LHCN-M2 (cell line): ENCODE measurements at regions not wholly inside any gene's neighbourhood (a gene's known extent, or its start where the extent isn't known, plus 50 kb on each side); places are given as distances from the start of the nearest gene placed in this dataset.

Experiments used
- DNase-seq: peaks from one replicate; pipeline ENCODE4 v3.0.0-alpha.2; 2012; ENCODE audit warnings: low read depth

- no peak for DNase-seq
Measured at GRCh38 chr12:82174383-82174782, 183.8 kb downstream of the CCDC59 start.

GRCh38 chr12:82149045-82149444 lies 209.1 kb downstream of the CCDC59 start:
- DNase-seq = no peak

GRCh38 chr12:82146740-82147139 lies 211.4 kb downstream of the CCDC59 start:
- no peak for DNase-seq

GRCh38 chr12:82144505-82144904 lies 213.7 kb downstream of the CCDC59 start:
- DNase-seq = no peak

GRCh38 chr12:82132390-82132789 lies 225.8 kb downstream of the CCDC59 start:
- DNase-seq = no peak

GRCh38 chr12:82130762-82131161 lies 227.4 kb downstream of the CCDC59 start:
- no peak for DNase-seq

- DNase-seq = peak; percentile 2
Measured at GRCh38 chr12:82124711-82125380, 233.3 kb downstream of the CCDC59 start.

- no peak for DNase-seq
Measured at GRCh38 chr12:82121545-82121944, 236.6 kb downstream of the CCDC59 start.

GRCh38 chr12:82120901-82121300 lies 237.3 kb downstream of the CCDC59 start:
- no peak for DNase-seq

- DNase-seq = no peak
Measured at GRCh38 chr12:82109243-82109642, 248.9 kb downstream of the CCDC59 start.

GRCh38 chr12:82108615-82109014 lies 249.6 kb downstream of the CCDC59 start:
- DNase-seq = no peak

- DNase-seq = no peak
Measured at GRCh38 chr12:82099216-82099615, 259.0 kb downstream of the CCDC59 start.

GRCh38 chr12:82097877-82098276 lies 260.3 kb downstream of the CCDC59 start:
- DNase-seq = no peak

GRCh38 chr12:82097438-82097837 lies 260.7 kb downstream of the CCDC59 start:
- no peak for DNase-seq

- DNase-seq = no peak
Measured at GRCh38 chr12:82090165-82090564, 268.0 kb downstream of the CCDC59 start.

GRCh38 chr12:82089369-82090121 lies 268.6 kb downstream of the CCDC59 start:
- no peak for DNase-seq

GRCh38 chr12:82082501-82082900 lies 275.7 kb downstream of the CCDC59 start:
- DNase-seq = no peak

GRCh38 chr12:82069931-82070514 lies 288.2 kb downstream of the CCDC59 start:
- no peak for DNase-seq

GRCh38 chr12:82058197-82058596 lies 299.0 kb upstream of the PPFIA2 start:
- no peak for DNase-seq

GRCh38 chr12:82057770-82058169 lies 298.6 kb upstream of the PPFIA2 start:
- DNase-seq = no peak

- DNase-seq = no peak
Measured at GRCh38 chr12:82055391-82055790, 296.2 kb upstream of the PPFIA2 start.

GRCh38 chr12:82054566-82054965 lies 295.4 kb upstream of the PPFIA2 start:
- DNase-seq = no peak

- DNase-seq = no peak
Measured at GRCh38 chr12:82047446-82047845, 288.3 kb upstream of the PPFIA2 start.
